Fibroblast of skin of left biceps (primary cell): ENCODE measurements at regions not wholly inside any gene's neighbourhood (a gene's known extent, or its start where the extent isn't known, plus 50 kb on each side); places are given as distances from the start of the nearest gene placed in this dataset.
A peak's percentile ranks its signal among the peaks of the same experiment; 100 is the strongest.

Experiments
- DNase-seq, 2 experiments: peaks; one replicate each; pipeline ENCODE4 v3.0.0-alpha.2; 2013; ENCODE audit warnings: low read depth in 2 of 2

DNA sequence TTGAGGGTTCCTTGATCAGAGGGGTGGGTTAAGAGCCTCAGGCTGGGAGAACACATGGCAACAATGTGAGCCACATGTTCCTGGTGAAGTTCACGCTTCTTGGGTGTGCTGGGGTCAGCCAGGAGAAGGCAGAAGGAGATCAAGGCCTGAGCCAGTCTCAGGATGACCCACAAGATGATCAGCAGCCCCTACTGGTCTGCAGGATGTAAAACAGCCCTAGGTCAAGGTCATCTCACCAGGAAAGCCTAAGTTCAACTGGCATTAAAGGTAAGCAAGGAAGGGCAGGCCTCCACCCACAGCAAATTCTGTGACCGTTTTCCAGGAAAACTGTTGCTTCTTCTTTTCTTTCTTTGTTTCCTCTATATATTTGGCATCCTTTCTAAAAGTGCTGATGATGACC lies 156.7 kb upstream of the KIRREL3 start:
- DNase-seq = no peak

DNA sequence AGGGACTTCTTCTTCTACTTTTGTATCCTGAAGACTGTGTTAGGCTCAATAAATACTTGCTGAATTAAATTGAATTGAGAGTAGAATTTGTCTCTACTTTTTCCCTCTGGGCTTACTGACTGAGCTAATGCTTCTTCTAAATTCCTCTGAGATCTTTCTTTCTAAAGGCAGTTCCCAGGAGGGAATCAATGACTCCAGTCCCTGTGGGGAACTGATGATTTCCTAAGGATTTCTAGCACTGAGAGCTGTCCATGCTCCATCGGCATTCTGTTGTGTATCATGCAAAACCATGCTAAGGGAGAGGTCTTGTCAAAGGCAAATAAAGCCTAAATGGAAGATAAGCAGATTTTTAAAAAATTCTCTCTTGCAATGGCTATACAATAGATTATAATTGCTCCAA lies 148.8 kb upstream of the KIRREL3 start:
- no peak for DNase-seq

DNA sequence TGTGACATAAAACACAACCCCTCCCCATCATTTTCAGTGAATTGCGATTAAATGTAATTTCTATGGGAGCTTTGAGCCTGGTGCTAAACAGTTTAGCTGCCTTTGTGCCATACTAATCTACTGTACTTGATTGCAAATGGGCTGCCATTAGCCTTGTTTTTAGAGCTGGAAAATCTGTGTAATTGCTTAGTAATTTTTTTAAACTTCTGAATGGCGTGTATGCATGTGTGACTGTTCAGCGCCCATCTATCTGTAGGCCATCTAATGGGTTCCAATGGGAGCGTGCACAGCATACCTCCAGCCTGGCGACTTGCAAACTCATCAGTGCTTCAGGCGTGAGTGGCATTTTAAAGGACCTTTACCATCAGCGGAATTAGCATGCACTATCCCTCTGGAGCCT lies 142.7 kb upstream of the KIRREL3 start:
- no peak for DNase-seq

DNA sequence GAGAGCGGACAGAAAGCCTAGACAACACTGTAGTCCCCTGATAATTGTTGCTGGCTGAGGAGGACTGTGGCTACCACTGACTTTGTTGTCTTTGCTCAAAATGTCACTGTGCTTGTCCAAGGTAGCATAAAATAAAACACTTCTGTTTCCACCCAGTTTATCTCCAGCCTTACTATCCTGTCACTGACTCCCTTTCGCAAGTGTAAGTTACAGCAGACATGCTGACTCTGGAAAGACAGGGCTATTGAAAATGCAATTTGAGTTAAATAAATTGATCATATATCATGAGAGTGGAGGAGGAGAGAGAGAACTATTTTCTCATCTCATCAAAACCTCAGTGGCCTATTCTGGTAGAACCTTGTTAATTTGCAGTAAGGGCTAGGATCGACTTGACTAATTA lies 138.0 kb upstream of the KIRREL3 start:
- no peak for DNase-seq

DNA sequence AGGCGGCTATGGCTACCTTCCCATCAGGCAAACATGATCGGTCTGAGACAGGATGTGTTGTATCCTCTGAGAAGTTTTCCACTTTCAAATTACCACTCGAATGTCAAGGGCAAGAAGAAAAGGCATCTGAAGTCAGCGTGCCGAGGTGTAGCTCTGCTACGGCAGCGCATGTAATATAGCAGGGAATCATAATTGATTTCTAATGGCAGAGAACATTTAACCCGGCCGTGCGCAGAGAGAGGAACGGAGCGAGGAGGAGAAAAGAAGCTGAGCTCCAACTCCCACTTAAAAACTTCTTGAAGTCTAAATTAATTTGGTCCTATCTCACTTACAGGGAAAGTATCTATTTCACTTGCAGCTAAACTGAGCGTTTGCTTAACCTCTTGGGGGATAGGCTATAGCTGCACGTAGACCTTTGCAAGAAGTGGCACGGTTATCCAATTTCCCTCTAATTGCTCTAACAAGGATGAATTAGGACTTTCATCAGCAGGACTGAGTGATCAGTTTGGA lies 137.3 kb upstream of the KIRREL3 start:
- DNase-seq = no peak

DNA sequence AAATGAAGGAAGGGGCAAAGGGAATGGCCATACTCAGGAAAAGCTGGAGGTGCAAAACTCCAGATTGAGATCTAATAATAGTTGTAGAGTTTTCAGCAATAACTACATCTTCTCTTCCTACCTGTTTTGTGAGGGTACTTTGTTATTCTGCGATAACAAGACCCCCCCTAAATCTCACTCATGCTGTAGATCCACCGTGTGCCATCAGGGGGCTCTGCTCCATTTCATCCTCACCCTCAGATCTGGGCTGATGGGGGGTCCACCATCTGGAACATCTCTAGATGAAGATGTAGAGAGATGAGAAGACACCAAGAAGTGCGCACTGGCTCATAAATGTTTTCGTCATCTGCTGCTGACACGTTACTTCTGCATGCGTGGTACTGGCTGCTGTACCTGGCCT lies 135.9 kb upstream of the KIRREL3 start:
- DNase-seq = no peak

DNA sequence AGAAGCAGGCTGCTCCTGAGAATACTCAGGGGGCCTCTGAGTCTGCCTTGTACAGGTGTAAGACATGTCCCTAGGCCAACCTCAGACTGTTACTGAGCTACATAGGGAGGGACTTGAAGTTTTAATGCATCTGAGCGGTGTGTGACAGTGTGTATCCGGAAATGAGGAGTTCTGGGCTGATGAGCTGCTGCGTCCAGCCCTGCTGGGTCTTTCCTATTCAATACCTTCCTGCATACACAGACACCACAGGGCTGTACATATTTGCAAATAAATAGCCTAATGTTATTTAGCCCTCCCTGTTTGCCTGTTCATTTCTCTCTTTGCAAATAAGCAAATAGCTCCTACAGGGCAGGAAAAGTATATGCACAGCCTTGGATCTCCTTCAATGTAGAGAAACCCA lies 134.7 kb upstream of the KIRREL3 start:
- no peak for DNase-seq

DNA sequence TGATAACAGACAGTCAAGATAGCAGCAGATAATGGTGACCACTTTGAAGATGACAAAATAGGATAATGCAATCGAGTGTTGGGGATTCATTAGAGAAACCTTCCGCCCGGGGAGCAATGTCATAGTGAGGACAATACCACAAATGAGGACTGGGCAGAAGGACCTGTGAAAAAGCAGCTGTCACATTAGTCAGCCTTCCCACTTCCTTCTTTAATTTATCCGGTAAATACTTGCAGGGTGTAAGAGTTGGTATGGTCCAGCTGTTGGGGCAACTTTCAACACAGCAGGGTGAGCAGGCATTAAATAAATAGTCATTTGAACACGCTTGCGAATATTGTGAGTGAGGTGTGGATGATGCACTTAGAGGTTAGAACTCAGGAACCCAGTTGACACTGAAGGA lies 132.5 kb upstream of the KIRREL3 start:
- no peak for DNase-seq

DNA sequence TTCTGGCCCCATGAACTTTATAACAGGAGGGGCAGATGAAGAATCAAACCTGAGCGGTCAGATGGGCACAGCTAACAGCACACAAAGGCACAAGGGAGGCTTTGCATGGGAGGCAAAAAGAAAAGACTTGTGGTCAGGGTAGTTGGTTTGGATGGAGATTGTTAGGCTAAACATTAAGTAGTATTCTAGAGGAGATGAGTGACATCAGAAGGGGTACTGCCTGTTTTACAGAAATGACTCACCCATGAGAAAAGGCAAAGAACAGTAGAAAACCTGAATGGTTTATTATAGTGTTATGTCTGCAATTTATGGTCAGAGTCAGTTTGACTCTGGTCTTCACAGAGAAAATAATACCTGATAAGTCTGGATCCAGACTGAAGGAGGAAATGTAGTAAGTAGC lies 129.8 kb upstream of the KIRREL3 start:
- DNase-seq = no peak

DNA sequence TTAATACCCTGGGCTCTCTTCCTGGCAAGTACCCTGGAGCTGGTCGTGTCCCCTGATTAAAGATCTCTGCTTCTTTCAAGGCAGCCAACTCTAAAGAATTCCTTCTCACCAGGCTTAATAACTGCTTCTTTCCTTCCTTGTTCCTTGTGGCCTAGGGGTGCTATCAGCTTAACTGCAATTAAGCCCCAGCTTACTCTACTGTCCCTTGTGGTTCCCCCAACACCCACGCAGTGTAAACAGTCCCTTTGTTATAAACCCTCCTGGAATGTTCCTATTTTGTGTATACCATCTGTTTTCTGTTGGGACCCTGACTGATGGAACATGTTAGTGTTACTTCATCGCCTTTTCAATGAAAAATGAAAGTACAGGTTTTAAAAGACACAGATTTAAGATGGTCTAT lies 126.4 kb upstream of the KIRREL3 start:
- no peak for DNase-seq

DNA sequence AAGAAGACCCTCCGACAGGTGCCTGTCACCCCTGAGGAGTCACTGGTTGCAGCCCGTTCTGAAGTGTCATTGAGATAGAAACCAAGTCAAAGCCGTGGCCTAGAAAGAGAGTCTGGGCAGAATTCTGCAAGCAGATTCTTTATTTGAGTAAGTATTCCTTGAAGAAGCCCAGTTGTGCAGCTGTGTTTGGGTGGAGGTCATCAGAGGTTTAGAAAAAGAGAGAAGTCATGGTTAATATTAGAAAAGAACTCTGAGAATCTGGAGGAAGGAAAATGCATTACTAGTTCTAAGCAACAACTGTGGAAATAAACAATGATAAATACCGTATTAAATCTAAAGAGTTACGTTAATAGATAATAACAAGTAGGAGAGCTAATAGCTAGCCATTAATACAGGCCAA lies 118.8 kb upstream of the KIRREL3 start:
- DNase-seq = no peak

DNA sequence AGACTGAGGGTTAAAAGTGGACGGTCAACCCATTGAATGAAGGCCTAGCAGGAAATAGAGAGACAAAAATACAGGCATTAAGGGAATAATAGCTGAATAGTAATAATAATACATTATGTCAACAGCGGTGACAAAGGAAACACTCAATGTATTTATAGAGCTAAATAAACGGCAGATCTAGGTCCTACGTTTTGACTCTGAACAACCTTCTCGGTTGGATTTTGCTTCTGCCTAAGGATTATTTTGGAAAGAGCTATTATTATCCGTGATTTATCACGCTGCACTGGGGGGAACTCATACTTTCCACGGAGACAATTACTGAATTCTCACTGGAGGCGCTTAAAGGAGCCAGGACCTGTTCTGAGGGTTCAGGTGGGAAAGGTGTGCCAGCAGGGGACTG lies 118.2 kb upstream of the KIRREL3 start:
- no peak for DNase-seq

DNA sequence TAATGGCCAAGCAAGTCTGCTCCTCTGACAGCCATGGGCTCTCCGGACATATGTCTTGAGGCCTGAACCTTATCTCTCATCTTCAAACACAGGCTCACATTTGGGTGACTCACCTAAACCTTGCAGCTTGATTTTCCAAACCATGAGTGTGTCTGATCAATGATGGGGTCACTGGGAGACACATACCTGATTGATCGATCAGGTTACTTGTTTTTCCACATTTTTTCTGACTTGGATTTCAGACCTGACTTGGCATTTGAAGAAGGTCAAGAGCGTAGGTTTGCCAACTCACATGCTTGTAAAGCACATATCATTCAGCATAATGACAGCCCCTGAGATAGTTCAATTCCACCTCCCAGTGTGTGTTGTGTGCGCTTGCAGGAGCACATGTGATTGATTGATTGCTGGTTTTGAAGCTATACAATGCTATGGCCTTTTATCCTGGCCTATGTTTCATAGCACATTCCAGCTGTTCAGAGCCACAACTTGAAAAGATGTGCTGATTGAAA lies 116.7 kb upstream of the KIRREL3 start:
- DNase-seq = no peak

DNA sequence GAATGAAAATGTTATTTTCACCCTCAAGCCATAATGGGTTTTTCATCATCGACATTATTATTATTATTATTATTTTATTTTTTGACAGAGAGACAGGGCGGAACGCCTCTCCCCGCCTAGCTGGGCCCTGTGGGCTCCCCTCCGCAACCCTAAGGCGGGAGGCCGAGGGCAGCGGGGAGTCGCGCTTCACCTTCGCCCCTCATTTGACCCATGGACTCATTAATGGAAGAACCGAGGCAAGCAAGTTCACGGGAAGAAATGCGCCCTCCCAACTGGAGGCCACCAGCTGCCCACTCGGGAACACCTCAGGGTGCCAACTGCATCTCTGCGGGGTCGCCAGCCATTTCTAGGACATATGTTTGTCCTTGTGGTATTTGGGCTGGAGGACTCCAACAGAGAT lies 115.3 kb upstream of the KIRREL3 start:
- no peak for DNase-seq

DNA sequence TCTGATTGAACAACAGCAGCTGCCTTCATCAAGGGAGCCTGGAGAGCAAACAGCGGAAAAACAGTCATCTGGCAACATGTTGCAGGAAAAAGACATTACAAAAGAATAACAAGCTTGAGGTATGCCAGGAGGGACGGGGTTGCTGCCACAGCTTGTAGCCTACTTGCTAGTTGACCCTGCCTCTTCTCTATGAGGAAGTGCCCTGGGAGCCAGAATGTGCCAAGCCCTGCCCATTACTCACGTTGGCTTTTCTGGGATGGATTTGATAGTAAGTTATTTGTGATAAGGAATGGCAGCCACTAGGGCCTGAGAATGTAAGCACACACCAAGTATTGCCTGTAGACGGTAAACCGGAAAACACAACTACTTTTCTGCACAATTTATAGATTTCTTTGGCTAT lies 113.5 kb upstream of the KIRREL3 start:
- DNase-seq = no peak

DNA sequence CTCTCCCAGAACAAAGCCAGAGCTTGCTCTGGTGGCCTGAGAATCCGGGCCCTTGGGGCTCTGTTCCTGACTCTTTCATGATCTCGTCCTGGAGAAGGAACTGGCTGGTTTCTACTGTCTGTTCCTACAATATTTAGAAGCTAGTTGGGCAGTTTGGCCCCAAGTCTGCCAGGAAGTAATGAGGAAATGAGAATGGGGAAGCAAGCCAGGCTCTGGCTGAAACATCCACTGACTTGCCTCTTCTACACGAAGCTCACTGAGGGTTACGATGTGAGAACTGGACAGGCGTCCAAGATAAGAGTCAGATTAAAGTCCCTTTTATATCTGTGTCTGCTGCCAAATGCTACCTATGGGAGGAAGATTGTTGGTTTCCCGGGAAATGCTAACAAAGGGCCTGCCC lies 110.0 kb upstream of the KIRREL3 start:
- DNase-seq = no peak

DNA sequence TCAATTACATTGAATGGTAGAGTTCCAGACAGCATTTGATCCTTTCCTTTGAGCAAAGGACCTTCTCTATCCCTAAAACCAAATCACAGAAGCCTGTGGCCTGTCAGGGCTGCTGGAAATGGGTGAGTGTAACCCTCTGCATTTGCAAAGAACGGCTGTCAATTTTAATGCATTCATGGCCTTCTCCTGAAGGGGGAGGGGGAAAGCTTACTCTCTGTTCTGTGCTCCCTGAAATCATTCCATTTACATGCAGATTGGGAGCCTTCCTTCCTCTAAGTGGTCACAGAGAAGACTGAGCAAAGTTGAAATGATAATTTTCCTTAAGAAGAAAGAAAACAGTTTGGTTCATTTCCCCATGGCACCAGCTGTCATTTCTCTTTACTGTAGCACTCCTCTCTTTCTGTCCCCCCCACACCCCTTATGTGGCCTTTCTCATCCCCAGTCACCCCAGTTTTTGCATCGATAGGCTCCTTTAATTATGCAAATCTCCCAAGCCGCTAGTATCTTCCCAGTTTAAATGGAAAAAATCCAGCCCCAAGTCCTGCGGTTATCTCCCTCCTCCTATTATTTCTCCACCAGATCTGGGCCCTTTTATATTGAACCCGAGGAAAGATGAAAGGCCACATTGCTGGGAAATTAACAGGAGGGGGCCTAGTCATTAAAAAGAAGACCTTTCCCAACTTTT lies 109.4 kb upstream of the KIRREL3 start:
- no peak for DNase-seq

DNA sequence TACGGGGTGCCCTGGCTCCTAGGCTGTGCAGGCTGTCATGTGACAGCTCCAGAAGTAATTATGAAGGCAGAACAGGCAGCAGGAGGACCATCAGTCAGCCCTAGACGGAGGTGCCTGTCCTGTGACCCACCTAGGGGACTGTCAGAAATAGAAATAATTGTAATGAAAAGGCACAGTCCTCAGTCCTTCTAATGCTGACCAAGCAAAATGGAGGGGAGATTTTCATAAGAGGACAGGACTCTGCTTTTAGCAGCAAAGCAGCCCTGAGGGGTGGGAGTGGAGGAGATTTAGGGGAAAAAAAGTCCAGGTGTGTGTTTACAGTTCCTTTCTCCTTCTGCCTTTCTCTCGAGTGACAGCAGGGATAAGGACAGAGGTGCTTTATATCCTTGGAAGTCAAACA lies 108.3 kb upstream of the KIRREL3 start:
- no peak for DNase-seq

DNA sequence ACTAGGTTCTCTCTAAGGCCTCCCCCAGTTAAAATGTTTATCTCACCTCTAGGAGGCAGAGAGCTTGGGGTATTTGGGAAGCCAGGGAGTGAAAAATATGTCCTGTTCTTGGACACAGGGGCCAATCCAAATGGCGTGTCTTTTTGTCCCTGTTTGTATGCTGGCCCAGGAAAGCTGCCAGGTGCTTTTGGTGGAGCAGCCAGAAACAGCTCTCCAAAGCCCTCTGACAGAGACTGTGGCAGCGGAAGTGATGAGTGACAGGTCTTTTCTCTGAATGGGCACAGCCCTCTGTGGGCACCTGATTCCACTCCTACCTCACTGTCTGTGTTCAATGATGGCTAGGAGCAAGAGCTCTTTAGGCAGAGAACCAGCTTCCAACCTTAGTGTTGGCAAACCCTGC lies 106.4 kb upstream of the KIRREL3 start:
- no peak for DNase-seq

DNA sequence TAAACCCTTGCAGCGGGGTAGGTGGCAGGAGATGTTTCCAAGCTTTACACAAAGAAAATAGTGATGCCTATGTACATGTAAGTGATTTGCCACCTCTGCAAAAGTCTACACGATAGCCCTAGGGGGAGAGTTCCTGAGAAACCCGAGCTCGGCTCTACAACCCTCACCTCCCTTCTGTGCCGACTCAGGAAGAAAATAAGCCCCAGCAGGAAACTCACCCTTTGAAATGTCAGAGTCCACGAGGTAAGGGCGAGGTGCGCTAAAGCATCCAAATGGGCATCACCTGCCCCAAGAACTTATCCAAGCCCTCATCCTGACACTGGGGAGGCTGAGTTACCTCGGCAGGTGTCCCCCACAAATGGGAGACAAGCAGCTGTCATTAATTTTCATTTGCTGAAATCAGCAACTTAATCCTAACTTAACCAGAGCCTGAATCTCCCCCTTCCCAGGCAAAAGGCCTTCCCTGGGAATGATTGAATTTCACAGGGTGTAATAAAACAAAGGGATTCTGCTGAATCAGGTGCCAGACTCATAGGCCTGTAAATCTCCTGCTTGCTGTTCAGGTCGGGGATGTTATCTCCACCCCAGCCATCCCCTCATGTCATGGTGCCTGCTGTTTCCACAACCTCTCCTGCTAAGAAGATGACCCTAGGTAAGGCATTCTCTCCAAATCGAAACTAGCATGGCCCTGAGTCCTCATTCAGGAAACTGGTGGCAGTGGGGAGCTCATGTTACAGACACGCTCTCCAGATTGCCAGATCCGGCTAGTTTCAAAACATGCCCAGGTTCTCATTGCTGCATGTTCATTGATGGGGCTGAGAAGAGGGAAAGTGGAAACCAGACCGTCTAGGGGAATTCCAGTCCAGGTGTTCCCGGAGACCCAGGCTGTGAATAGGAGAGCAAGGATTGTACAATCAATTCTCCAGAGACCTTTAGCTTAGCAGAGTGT lies 105.3 kb upstream of the KIRREL3 start:
- peak; percentile 23 to 32 for DNase-seq

DNA sequence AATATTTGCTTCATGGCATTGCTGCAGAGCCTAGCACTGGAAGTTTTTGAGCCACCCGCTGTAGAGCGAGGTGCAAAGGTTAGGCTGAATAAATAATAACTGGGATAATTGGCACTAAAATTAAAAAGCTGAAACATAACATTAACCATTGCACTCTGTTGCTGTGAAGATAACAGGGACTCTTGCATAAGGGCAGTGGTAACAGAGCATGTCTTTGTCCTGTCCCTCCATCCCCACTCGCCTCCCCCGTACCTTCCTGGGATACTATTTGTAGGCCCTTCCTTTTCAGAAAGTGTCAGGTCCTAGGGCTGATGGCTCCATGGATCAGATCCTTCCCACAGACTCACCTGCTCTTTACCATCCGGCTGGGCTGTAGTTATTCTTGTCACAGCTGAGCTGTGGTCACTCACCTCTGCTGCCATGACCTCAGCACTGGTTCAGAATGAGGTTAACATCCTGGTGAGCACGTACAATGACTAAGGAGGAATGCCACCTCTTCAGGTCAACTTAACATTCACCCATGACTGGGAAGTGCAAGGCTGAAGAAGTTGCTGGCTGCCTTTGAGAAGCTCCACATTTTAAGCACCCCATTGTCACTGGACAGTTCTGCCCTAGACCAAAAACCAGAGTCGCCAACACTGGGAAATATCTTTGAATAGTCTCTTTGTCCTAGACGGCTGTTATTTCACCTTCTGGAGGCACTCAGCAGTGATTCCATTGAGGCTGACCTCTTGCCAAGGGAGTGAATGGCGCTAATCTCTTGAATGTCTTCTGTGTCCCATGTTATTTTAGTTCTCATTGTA lies 103.2 kb upstream of the KIRREL3 start:
- DNase-seq = no peak

DNA sequence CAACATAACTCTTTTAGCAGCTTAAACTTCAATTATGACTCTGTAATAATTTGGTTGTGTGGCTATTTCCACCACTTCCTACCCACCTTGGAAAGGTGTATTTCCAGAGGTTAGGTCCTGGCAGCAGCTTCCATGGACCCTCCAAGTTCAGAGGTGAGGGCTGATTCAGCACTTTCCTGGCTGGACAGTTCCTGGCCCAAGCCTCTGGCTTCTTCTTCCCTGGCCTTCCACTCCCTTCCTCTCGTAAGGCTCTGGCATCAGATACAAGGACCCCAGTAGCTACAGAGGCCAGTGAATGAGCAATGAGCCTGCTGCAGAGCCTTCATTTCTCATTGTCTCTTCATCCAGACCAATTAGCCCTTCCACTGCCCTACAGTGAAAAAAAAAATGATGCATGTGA lies 98.1 kb upstream of the KIRREL3 start:
- no peak for DNase-seq
